BJ (cell line): ENCODE measurements at regions not wholly inside any gene's neighbourhood (a gene's known extent, or its start where the extent isn't known, plus 50 kb on each side); places are given as distances from the start of the nearest gene placed in this dataset.

Source experiments
- CTCF ChIA-PET: fragments of 350-600 bp; formaldehyde crosslinking; extraction: SDS; loops from one replicate; lab custom pipeline; 2021; ENCODE audit warnings: antibody characterized with exemption, inconsistent platforms; lab: Yijun Ruan, JAX
- POLR2A ChIA-PET: fragments of 300-600 bp; sonication (Branson Sonifier 250); formaldehyde crosslinking; extraction: SDS; loops from one replicate; lab custom pipeline; 2021; ENCODE audit warnings: antibody characterized with exemption; lab: Charles Lee
- DNase-seq: peaks from one replicate; pipeline ENCODE4 v3.0.0-alpha.2; 2011; ENCODE audit warnings: low read depth
- H3K27me3 ChIP-seq: 2 replicates; pipeline ENCODE4 v1.6.0; 2011; ENCODE audit warnings: low read length; ENCODE audit not compliant: control insufficient read depth, insufficient read depth
- H3K36me3 ChIP-seq: 2 replicates; pipeline ENCODE4 v1.5.1; 2011; ENCODE audit warnings: low read length; ENCODE audit not compliant: control insufficient read depth, insufficient read depth
- H3K4me3 ChIP-seq: 2 replicates; pipeline ENCODE4 v1.5.1; 2011; ENCODE audit warnings: low read depth, mild to moderate bottlenecking, control low read depth, low read length
- CTCF ChIP-seq: IDR thresholded peaks from 2 replicates; pipeline ENCODE4 v1.5.1; 2011; ENCODE audit warnings: low read depth, mild to moderate bottlenecking, control low read depth, inconsistent platforms, low read length, moderate library complexity; ENCODE audit not compliant: insufficient read depth

GRCh38 chr4:32425243-32425642, 1705.1 kb downstream of the PCDH7 start:
- Histone ChIP-seq H3K4me3 (no peak overlapping the region), H3K36me3 (no peaks in the 10 kb centered on the region), H3K27me3 (no peaks in the 10 kb centered on the region)
- ChIA-PET CTCF (no interaction called here), POLR2A (no interaction called here)
- DNase-seq = no peak
- no peak for TF ChIP-seq CTCF

DNA sequence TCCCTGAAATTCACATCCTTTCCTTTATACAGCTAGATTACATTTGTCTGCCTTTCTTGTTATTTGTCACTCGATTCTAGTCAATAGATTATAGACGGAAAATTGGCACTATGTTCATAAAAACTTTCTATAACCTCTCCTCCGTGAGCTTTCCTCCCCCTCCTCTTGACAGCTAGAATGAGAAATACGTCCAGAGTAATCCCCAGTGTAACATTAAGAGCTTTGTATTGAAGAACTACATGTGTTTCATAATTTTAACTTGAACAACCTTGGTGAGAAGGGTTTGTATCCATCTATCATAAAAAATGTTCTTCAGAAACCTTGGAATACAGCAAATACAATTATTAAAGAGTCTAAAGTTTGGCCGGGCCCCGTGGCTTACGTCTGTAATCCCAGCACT, 1707.4 kb downstream of the PCDH7 start:
- no peaks in the 10 kb centered on the region for H3K36me3 ChIP-seq
- POLR2A ChIA-PET = no interaction called here
- H3K27me3 ChIP-seq = no peaks in the 10 kb centered on the region
- H3K4me3 ChIP-seq = no peak overlapping the region
- CTCF ChIA-PET = no interaction called here
- no peak for TF ChIP-seq CTCF
- no peak for DNase-seq

DNA sequence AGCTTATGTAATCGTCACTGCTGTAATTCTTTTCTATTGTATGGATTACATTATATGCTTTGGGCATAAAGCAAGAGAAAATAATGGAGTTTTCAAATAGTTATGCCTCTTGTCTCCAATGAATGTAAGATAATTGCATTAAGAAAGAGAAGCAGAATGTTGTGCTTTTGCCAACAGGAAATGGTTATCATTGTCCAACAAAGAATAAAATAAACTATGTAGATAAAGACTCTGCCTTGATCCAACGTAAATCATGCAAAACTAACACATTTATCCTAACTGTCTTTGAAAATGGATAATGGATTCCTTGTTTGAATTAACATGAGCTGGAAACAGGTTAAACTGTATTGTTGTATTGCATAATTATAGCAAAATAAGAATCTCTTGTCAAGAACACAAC, 1709.0 kb downstream of the PCDH7 start:
- ChIA-PET CTCF (no interaction called here), POLR2A (no interaction called here)
- TF ChIP-seq CTCF = no peak
- Histone ChIP-seq H3K27me3 (no peaks in the 10 kb centered on the region), H3K4me3 (no peak overlapping the region), H3K36me3 (no peaks in the 10 kb centered on the region)
- DNase-seq = no peak

GRCh38 chr4:32435308-32435707, 1715.1 kb downstream of the PCDH7 start:
- TF ChIP-seq CTCF = no peak
- ChIA-PET POLR2A (no interaction called here), CTCF (interaction anchor here (0.7 kb wide), 1 partner anchor 1951 kb away, joined by 3 read pairs; no protein-coding TSS in a partner anchor)
- H3K36me3 ChIP-seq = no peaks in the 10 kb centered on the region
- no peaks in the 10 kb centered on the region for H3K27me3 ChIP-seq
- no peak overlapping the region for H3K4me3 ChIP-seq
- no peak for DNase-seq

- ChIA-PET CTCF (no interaction called here), POLR2A (no interaction called here)
- TF ChIP-seq CTCF = no peak
- Histone ChIP-seq H3K27me3 (no peaks in the 10 kb centered on the region), H3K4me3 (no peak overlapping the region), H3K36me3 (no peaks in the 10 kb centered on the region)
- no peak for DNase-seq
Measured at GRCh38 chr4:32436816-32437215, 1716.6 kb downstream of the PCDH7 start.
